ENCODE measurements at regions not wholly inside any gene's neighbourhood (a gene's known extent, or its start where the extent isn't known, plus 50 kb on each side); places are given as distances from the start of the nearest gene placed in this dataset.

DNA sequence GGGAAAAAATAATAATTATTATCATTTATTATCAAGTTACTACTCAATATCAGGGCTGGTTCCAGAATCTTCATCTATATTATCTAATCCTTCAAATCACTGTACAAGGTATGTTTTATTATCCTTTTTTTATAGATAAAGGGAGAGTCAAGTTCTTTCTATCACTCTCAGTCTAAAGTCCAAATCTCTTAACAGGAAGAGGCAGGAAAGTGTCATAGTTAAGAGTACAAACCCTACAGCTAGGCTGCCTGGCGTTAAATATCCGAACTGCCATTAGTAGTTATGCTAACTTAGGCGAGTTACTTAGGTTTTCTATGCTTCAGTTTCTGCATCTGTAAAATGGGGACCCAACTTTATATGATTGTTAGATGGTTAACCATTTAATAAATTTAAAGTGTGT is 99.4 kb upstream of the CCDC91 start:
- TF ChIP-seq, protein P1, sequence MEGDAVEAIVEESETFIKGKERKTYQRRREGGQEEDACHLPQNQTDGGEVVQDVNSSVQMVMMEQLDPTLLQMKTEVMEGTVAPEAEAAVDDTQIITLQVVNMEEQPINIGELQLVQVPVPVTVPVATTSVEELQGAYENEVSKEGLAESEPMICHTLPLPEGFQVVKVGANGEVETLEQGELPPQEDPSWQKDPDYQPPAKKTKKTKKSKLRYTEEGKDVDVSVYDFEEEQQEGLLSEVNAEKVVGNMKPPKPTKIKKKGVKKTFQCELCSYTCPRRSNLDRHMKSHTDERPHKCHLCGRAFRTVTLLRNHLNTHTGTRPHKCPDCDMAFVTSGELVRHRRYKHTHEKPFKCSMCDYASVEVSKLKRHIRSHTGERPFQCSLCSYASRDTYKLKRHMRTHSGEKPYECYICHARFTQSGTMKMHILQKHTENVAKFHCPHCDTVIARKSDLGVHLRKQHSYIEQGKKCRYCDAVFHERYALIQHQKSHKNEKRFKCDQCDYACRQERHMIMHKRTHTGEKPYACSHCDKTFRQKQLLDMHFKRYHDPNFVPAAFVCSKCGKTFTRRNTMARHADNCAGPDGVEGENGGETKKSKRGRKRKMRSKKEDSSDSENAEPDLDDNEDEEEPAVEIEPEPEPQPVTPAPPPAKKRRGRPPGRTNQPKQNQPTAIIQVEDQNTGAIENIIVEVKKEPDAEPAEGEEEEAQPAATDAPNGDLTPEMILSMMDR (IDR thresholded peaks at IDR 0.05; ENCODE audit: low read depth, low read length) = no peak
- TF ChIP-seq POLR2A (IDR thresholded peaks at IDR 0.05; ENCODE audit: extremely low read depth, insufficient read length) (no peak), MYC (IDR thresholded peaks at IDR 0.05; ENCODE audit: low read depth, low read length) (no peak)
- TF ChIP-seq, protein P2, sequence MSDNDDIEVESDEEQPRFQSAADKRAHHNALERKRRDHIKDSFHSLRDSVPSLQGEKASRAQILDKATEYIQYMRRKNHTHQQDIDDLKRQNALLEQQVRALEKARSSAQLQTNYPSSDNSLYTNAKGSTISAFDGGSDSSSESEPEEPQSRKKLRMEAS (IDR thresholded peaks at IDR 0.05; ENCODE audit: low read depth, low read length) = no peak
